ENCODE measurements at regions not wholly inside any gene's neighbourhood (a gene's known extent, or its start where the extent isn't known, plus 50 kb on each side); places are given as distances from the start of the nearest gene placed in this dataset.

GRCh38 chr18:40258311-40258710 lies 1696.7 kb upstream of the PIK3C3 start:
- TF ChIP-seq SIN3A (IDR thresholded peaks at IDR 0.05; ENCODE audit: borderline replicate concordance, insufficient read depth, low read length): no peak
- TF ChIP-seq REST (IDR thresholded peaks at IDR 0.05; ENCODE audit: insufficient read depth in 1 of 2, low read depth in 2 of 2, low read length in 2 of 2): no peak
- no peak for TF ChIP-seq TAF1 (IDR thresholded peaks at IDR 0.05; ENCODE audit: borderline replicate concordance, insufficient read depth, low read length)
- no peak for TF ChIP-seq FOXP2 (optimal IDR thresholded peaks at IDR 0.05; ENCODE audit: borderline replicate concordance, extremely low read depth, extremely low read length, insufficient read depth)
- TF ChIP-seq POLR2AphosphoS5 (IDR thresholded peaks at IDR 0.05; ENCODE audit: low read depth, low read length): no peak

GRCh38 chr18:40250236-40250635 lies 1704.8 kb upstream of the PIK3C3 start:
- no peak for TF ChIP-seq SIN3A (IDR thresholded peaks at IDR 0.05; ENCODE audit: borderline replicate concordance, insufficient read depth, low read length)
- TF ChIP-seq FOXP2 (optimal IDR thresholded peaks at IDR 0.05; ENCODE audit: borderline replicate concordance, extremely low read depth, extremely low read length, insufficient read depth): no peak
- TF ChIP-seq POLR2AphosphoS5 (IDR thresholded peaks at IDR 0.05; ENCODE audit: low read depth, low read length): no peak
- TF ChIP-seq REST (IDR thresholded peaks at IDR 0.05; ENCODE audit: insufficient read depth in 1 of 2, low read depth in 2 of 2, low read length in 2 of 2): no peak
- TF ChIP-seq TAF1 (IDR thresholded peaks at IDR 0.05; ENCODE audit: borderline replicate concordance, insufficient read depth, low read length): no peak

GRCh38 chr18:40249390-40250080 lies 1705.5 kb upstream of the PIK3C3 start:
- TF ChIP-seq REST (IDR thresholded peaks at IDR 0.05; ENCODE audit: insufficient read depth in 1 of 2, low read depth in 2 of 2, low read length in 2 of 2) (no peak), FOXP2 (optimal IDR thresholded peaks at IDR 0.05; ENCODE audit: borderline replicate concordance, extremely low read depth, extremely low read length, insufficient read depth) (no peak), POLR2AphosphoS5 (IDR thresholded peaks at IDR 0.05; ENCODE audit: low read depth, low read length) (no peak), SIN3A (IDR thresholded peaks at IDR 0.05; ENCODE audit: borderline replicate concordance, insufficient read depth, low read length) (no peak), TAF1 (IDR thresholded peaks at IDR 0.05; ENCODE audit: borderline replicate concordance, insufficient read depth, low read length) (no peak)

GRCh38 chr18:40243607-40244006 lies 1711.4 kb upstream of the PIK3C3 start:
- TF ChIP-seq TAF1 (IDR thresholded peaks at IDR 0.05; ENCODE audit: borderline replicate concordance, insufficient read depth, low read length) (no peak), SIN3A (IDR thresholded peaks at IDR 0.05; ENCODE audit: borderline replicate concordance, insufficient read depth, low read length) (no peak), REST (IDR thresholded peaks at IDR 0.05; ENCODE audit: insufficient read depth in 1 of 2, low read depth in 2 of 2, low read length in 2 of 2) (no peak), POLR2AphosphoS5 (IDR thresholded peaks at IDR 0.05; ENCODE audit: low read depth, low read length) (no peak), FOXP2 (optimal IDR thresholded peaks at IDR 0.05; ENCODE audit: borderline replicate concordance, extremely low read depth, extremely low read length, insufficient read depth) (no peak)

All from PFSK-1 (cell line).